Calu3 (cell line): ENCODE measurements at regions not wholly inside any gene's neighbourhood (a gene's known extent, or its start where the extent isn't known, plus 50 kb on each side); places are given as distances from the start of the nearest gene placed in this dataset.

Experiments
- BruUV-seq: library from RNA; stranded (reverse); fragments of 400-500 nt; replicated peaks from 2 replicates; lab custom pipeline; 2021; lab: Mats Ljungman, UMichigan
- CTCF ChIA-PET: fragments of 300-600 bp; sonication (Branson Sonifier 250); formaldehyde crosslinking; loops from one replicate; lab custom pipeline; 2022; ENCODE audit warnings: antibody characterized with exemption; lab: Charles Lee
- DNase-seq: peaks from one replicate; pipeline ENCODE4 v3.0.0; 2022
- H3K27ac Mint-ChIP-seq: one replicate; pipeline ENCODE4 v1.8.0; 2022; ENCODE audit warnings: mixed read lengths; ENCODE audit not compliant: unreplicated experiment
- H3K27me3 Mint-ChIP-seq: one replicate; pipeline ENCODE4 v1.8.0; 2022; ENCODE audit warnings: mixed read lengths; ENCODE audit not compliant: unreplicated experiment
- H3K36me3 Mint-ChIP-seq: one replicate; pipeline ENCODE4 v1.8.0; 2022; ENCODE audit warnings: mild to moderate bottlenecking, moderate library complexity, mixed read lengths; ENCODE audit not compliant: insufficient read depth, unreplicated experiment
- H3K4me1 Mint-ChIP-seq: one replicate; pipeline ENCODE4 v1.8.0; 2022; ENCODE audit warnings: mild to moderate bottlenecking, low read depth, mixed read lengths; ENCODE audit not compliant: unreplicated experiment
- H3K4me3 Mint-ChIP-seq: one replicate; pipeline ENCODE4 v1.8.0; 2022; ENCODE audit warnings: mild to moderate bottlenecking, low read depth, moderate library complexity, mixed read lengths; ENCODE audit not compliant: unreplicated experiment
- H3K9me3 Mint-ChIP-seq: one replicate; pipeline ENCODE4 v1.8.0; 2022; ENCODE audit warnings: low read depth, mixed read lengths; ENCODE audit not compliant: unreplicated experiment
- CTCF ChIP-seq: fragments of 200-600 bp; IDR thresholded peaks from one replicate; pipeline ENCODE4 v1.8.0; 2022; ENCODE audit warnings: antibody characterized with exemption; ENCODE audit not compliant: unreplicated experiment
- intact Hi-C: fragments of 100-400 bp; cut with micrococcal nuclease; formaldehyde crosslinking; loops from one replicate; pipeline ENCODE4 v1.10.0; 2022; ENCODE audit not compliant: unreplicated experiment

GRCh38 chr12:107221913-107222312 is 128.6 kb upstream of the CRY1 start:
- no peak overlapping the region for H3K4me3 Mint-ChIP-seq
- no peaks in the 10 kb centered on the region for H3K4me1 Mint-ChIP-seq
- H3K27ac Mint-ChIP-seq, result no peak overlapping the region
- no peaks in the 10 kb centered on the region for H3K36me3 Mint-ChIP-seq
- H3K9me3 Mint-ChIP-seq, result no peaks in the 10 kb centered on the region
- intact Hi-C loops, result no loop called here
- CTCF ChIA-PET, result no interaction called here
- TF ChIP-seq CTCF, result no peak
- BruUV-seq, result no TSS peak
- peaks cover 53% of the 10 kb centered on the region for H3K27me3 Mint-ChIP-seq
- DNase-seq, result no peak

- H3K27me3 Mint-ChIP-seq, result peaks cover 51% of the 10 kb centered on the region
- no peak overlapping the region for H3K27ac Mint-ChIP-seq
- TF ChIP-seq CTCF, result no peak
- no TSS peak for BruUV-seq
- no peaks in the 10 kb centered on the region for H3K36me3 Mint-ChIP-seq
- no peak overlapping the region for H3K4me3 Mint-ChIP-seq
- intact Hi-C loops, result no loop called here
- DNase-seq, result no peak
- CTCF ChIA-PET, result interaction anchor here (0.6 kb wide), 1 partner anchor 139 kb away, joined by 6 read pairs; no protein-coding TSS in a partner anchor
- no peaks in the 10 kb centered on the region for H3K4me1 Mint-ChIP-seq
- H3K9me3 Mint-ChIP-seq, result no peaks in the 10 kb centered on the region
Measured at GRCh38 chr12:107223821-107224220, 130.5 kb upstream of the CRY1 start.

DNA sequence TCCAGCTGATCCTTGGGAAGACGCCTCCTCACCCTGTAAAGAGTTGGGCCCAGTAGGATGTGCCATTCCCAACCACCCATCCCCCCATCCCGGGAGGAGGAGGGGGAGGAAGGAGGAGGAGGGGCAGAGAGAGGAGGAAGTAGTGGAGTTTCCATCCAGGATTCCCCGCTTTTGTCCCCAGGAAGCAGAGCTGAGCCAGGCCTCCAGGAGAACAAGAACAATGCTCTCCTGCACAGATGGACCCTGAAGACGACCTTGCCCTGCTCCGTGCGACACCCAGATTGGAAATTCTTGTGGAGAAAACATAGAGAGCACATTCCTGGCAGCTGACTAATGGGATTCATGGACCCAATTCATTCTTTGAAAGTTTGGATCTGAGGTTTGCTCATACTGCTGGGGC is 132.3 kb upstream of the CRY1 start:
- H3K36me3 Mint-ChIP-seq, result no peaks in the 10 kb centered on the region
- H3K4me1 Mint-ChIP-seq, result no peaks in the 10 kb centered on the region
- H3K27me3 Mint-ChIP-seq, result peaks cover 33% of the 10 kb centered on the region
- no peak overlapping the region for H3K4me3 Mint-ChIP-seq
- no peaks in the 10 kb centered on the region for H3K9me3 Mint-ChIP-seq
- CTCF ChIA-PET, result interaction anchor here (0.7 kb wide), 1 partner anchor 14 kb away, joined by 3 read pairs; no protein-coding TSS in a partner anchor
- no peak overlapping the region for H3K27ac Mint-ChIP-seq
- DNase-seq, result no peak
- TF ChIP-seq CTCF, result no peak
- intact Hi-C loops, result no loop called here
- BruUV-seq, result no TSS peak

DNA sequence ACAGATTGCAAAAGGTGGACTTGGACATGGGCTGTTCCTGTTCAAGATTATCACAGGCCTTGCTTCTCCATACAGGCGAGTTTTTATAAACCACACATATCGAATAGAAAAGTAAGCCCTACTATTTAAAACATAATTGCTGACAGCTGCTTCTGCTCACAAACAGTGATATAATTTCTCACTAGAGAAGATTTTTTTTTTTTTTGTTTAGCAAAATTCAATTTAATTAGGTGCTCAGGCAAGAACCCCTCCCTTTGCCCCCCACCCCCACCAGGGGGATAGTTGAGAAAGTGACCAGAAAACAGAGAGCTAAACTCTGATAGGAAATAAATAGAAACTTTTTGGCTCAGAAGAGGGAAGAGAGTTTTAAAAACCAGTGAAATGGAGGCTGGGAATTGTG is 132.8 kb upstream of the CRY1 start:
- H3K9me3 Mint-ChIP-seq, result no peaks in the 10 kb centered on the region
- H3K27ac Mint-ChIP-seq, result no peak overlapping the region
- intact Hi-C loops, result no loop called here
- peaks cover 28% of the 10 kb centered on the region for H3K27me3 Mint-ChIP-seq
- no peaks in the 10 kb centered on the region for H3K36me3 Mint-ChIP-seq
- BruUV-seq, result no TSS peak
- CTCF ChIA-PET, result no interaction called here
- no peak for TF ChIP-seq CTCF
- DNase-seq, result no peak
- no peaks in the 10 kb centered on the region for H3K4me1 Mint-ChIP-seq
- no peak overlapping the region for H3K4me3 Mint-ChIP-seq

GRCh38 chr12:107228076-107228475 is 134.7 kb upstream of the CRY1 start:
- intact Hi-C loops, result no loop called here
- no TSS peak for BruUV-seq
- Mint-ChIP-seq H3K36me3 (no peaks in the 10 kb centered on the region), H3K9me3 (no peaks in the 10 kb centered on the region), H3K27ac (no peak overlapping the region), H3K27me3 (peaks cover 9% of the 10 kb centered on the region), H3K4me1 (no peaks in the 10 kb centered on the region), H3K4me3 (no peak overlapping the region)
- DNase-seq, result no peak
- CTCF ChIA-PET, result no interaction called here
- no peak for TF ChIP-seq CTCF
